ENCODE measurements at regions not wholly inside any gene's neighbourhood (a gene's known extent, or its start where the extent isn't known, plus 50 kb on each side); places are given as distances from the start of the nearest gene placed in this dataset.

DNA sequence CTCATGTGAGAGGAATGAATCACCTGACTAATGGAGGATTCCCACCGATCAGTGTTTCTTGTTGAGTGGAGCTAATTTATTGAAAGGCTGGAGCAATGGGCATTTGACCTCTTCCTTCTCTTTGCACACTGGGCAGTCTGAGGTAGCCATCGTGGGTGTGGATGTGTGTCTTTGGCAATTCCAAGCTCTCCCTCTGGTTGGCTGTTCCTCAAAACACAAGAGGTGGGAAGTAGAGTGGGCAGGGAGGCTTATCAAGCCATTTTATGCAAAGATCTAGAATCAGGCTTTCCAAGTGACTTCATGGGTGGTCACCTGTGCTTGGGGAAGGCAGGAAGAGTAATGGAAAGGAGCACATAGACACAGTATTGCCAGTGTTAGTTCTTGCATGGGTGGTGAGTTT, 154.8 kb downstream of the INSIG2 start:
- no peak for DNase-seq
- H3K9me3 Mint-ChIP-seq (ENCODE audit: unreplicated experiment) = peaks cover 3% of the 10 kb centered on the region
- H3K36me3 Mint-ChIP-seq (ENCODE audit: unreplicated experiment) = peaks cover 5% of the 10 kb centered on the region
- H3K4me1 Mint-ChIP-seq (ENCODE audit: low read depth, unreplicated experiment) = no peaks in the 10 kb centered on the region
- H3K27me3 Mint-ChIP-seq (ENCODE audit: unreplicated experiment) = no peaks in the 10 kb centered on the region
- H3K27ac Mint-ChIP-seq (ENCODE audit: unreplicated experiment) = no peak overlapping the region
- H3K4me3 Mint-ChIP-seq (ENCODE audit: unreplicated experiment) = no peak overlapping the region
- TF ChIP-seq, protein P1, sequence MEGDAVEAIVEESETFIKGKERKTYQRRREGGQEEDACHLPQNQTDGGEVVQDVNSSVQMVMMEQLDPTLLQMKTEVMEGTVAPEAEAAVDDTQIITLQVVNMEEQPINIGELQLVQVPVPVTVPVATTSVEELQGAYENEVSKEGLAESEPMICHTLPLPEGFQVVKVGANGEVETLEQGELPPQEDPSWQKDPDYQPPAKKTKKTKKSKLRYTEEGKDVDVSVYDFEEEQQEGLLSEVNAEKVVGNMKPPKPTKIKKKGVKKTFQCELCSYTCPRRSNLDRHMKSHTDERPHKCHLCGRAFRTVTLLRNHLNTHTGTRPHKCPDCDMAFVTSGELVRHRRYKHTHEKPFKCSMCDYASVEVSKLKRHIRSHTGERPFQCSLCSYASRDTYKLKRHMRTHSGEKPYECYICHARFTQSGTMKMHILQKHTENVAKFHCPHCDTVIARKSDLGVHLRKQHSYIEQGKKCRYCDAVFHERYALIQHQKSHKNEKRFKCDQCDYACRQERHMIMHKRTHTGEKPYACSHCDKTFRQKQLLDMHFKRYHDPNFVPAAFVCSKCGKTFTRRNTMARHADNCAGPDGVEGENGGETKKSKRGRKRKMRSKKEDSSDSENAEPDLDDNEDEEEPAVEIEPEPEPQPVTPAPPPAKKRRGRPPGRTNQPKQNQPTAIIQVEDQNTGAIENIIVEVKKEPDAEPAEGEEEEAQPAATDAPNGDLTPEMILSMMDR (IDR thresholded peaks at IDR 0.05; ENCODE audit: partially characterized antibody, unreplicated experiment) = no peak

DNA sequence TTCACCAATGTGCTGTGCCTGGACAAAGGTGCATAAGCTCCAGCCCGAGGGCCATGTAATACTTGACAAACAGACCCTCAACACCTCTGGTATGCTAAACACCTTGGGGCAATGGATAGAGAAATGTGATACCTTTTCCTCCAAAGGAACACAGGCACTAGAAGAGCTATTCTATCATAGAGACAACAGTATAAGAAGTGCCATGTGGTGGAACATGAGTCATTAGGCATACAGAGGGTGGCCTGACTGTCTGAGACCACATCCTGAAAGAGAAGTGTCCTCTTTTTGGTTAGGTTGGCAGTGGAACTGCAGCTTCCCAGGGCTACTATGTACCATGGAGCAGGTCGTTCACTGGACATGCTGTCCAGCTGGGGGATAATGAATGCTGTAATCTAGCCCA, 153.9 kb downstream of the INSIG2 start:
- Mint-ChIP-seq H3K4me1 (ENCODE audit: low read depth, unreplicated experiment) (no peaks in the 10 kb centered on the region), H3K27ac (ENCODE audit: unreplicated experiment) (no peak overlapping the region), H3K4me3 (ENCODE audit: unreplicated experiment) (no peak overlapping the region), H3K27me3 (ENCODE audit: unreplicated experiment) (no peaks in the 10 kb centered on the region), H3K9me3 (ENCODE audit: unreplicated experiment) (peaks cover 4% of the 10 kb centered on the region), H3K36me3 (ENCODE audit: unreplicated experiment) (peaks cover 5% of the 10 kb centered on the region)
- TF ChIP-seq, protein P1 (IDR thresholded peaks at IDR 0.05; ENCODE audit: partially characterized antibody, unreplicated experiment) = no peak
- no peak for DNase-seq

DNA sequence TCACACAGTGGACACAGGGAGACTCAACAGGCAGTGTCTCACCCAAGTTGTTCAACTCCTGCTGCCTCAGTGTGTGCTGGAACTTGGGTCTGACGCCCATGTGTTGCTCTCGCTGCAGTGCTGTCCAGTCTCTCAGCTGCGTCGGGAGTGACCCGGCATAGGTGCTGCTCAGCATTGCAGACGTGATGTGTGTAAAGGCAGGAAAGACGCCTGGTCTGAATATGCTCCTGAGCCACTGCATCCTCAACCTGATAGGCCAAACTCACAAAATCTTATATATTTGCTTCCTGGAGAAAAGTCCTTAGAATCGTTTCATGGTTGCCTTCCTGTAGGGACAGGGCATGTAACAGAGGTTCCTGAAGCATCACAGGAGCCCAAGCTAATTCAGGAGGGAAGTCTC, 152.9 kb downstream of the INSIG2 start:
- Mint-ChIP-seq H3K4me3 (ENCODE audit: unreplicated experiment) (no peak overlapping the region), H3K36me3 (ENCODE audit: unreplicated experiment) (peaks cover 5% of the 10 kb centered on the region), H3K9me3 (ENCODE audit: unreplicated experiment) (peaks cover 4% of the 10 kb centered on the region), H3K27me3 (ENCODE audit: unreplicated experiment) (no peaks in the 10 kb centered on the region), H3K4me1 (ENCODE audit: low read depth, unreplicated experiment) (no peaks in the 10 kb centered on the region), H3K27ac (ENCODE audit: unreplicated experiment) (no peak overlapping the region)
- DNase-seq = no peak
- TF ChIP-seq, protein P1 (IDR thresholded peaks at IDR 0.05; ENCODE audit: partially characterized antibody, unreplicated experiment) = no peak

DNA sequence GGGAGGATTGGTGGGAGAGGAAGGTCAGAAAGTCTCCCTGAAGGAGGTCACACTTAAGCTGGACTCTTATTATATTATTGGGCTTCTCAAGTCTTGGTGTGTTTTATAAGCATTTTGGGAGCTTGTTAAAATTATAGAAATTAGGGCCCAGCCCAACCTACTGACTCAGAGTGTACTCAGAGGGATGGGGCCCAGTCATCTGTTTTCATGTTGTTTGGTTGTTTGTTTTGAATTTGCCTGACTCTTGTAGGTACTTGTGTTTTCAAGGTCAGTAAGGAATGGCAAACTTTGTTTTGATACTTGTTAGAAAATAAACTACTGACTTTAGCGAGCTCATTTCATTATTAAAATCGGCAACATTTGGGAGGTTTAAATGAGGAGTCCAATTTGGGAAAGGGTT, 152.0 kb downstream of the INSIG2 start:
- no peak overlapping the region for H3K4me3 Mint-ChIP-seq (ENCODE audit: unreplicated experiment)
- peaks cover 4% of the 10 kb centered on the region for H3K9me3 Mint-ChIP-seq (ENCODE audit: unreplicated experiment)
- H3K27me3 Mint-ChIP-seq (ENCODE audit: unreplicated experiment) = no peaks in the 10 kb centered on the region
- peaks cover 5% of the 10 kb centered on the region for H3K36me3 Mint-ChIP-seq (ENCODE audit: unreplicated experiment)
- H3K4me1 Mint-ChIP-seq (ENCODE audit: low read depth, unreplicated experiment) = peaks cover 4% of the 10 kb centered on the region
- TF ChIP-seq, protein P1 (IDR thresholded peaks at IDR 0.05; ENCODE audit: partially characterized antibody, unreplicated experiment) = no peak
- no peak for DNase-seq
- H3K27ac Mint-ChIP-seq (ENCODE audit: unreplicated experiment) = no peak overlapping the region

DNA sequence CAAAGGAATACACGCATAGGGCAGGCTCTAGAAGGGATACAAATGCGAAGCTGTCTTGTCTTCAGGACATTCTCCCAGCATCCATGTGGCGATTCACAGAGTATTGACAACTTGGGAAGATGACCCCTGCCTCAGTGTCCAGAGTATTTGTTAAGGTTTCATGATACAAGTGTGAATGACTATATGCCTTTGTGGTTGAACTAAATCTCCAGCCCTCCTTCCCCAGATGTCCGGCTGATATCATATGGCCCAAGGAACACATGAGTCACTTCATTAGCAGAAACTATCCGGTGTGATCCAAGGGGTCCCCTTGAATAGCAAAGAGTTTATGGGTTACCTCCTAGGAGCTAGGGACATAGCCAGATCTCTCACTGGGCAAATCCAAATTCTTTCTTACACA, 151.0 kb downstream of the INSIG2 start:
- TF ChIP-seq, protein P1 (IDR thresholded peaks at IDR 0.05; ENCODE audit: partially characterized antibody, unreplicated experiment) = no peak
- H3K27me3 Mint-ChIP-seq (ENCODE audit: unreplicated experiment) = no peaks in the 10 kb centered on the region
- peaks cover 4% of the 10 kb centered on the region for H3K9me3 Mint-ChIP-seq (ENCODE audit: unreplicated experiment)
- H3K4me1 Mint-ChIP-seq (ENCODE audit: low read depth, unreplicated experiment) = peaks cover 4% of the 10 kb centered on the region
- peaks cover 5% of the 10 kb centered on the region for H3K36me3 Mint-ChIP-seq (ENCODE audit: unreplicated experiment)
- no peak overlapping the region for H3K4me3 Mint-ChIP-seq (ENCODE audit: unreplicated experiment)
- H3K27ac Mint-ChIP-seq (ENCODE audit: unreplicated experiment) = no peak overlapping the region
- DNase-seq = no peak
